Neural cell (in vitro differentiated cells): ENCODE measurements at regions not wholly inside any gene's neighbourhood (a gene's known extent, or its start where the extent isn't known, plus 50 kb on each side); places are given as distances from the start of the nearest gene placed in this dataset.

Experiments used
- CTCF ChIP-seq: fragments of 450-650 bp; IDR thresholded peaks from 2 replicates; pipeline ENCODE4 v1.5.1; 2014; ENCODE audit warnings: antibody characterized with exemption, mild to moderate bottlenecking, moderate library complexity; ENCODE audit not compliant: poor library complexity, severe bottlenecking
- EP300 ChIP-seq: fragments of 450-650 bp; conservative IDR thresholded peaks from 2 replicates; pipeline ENCODE4 v1.6.1; 2014; ENCODE audit warnings: antibody characterized with exemption, mild to moderate bottlenecking, moderate library complexity; ENCODE audit not compliant: poor library complexity, severe bottlenecking
- EZH2 ChIP-seq: fragments of 200-600, 300-800 bp; shearing (Covaris generic), sonication (generic); IDR thresholded peaks from 2 replicates; pipeline ENCODE4 v1.6.1; 2014; ENCODE audit warnings: antibody characterized with exemption, low read length, borderline replicate concordance, mild to moderate bottlenecking; ENCODE audit not compliant: insufficient read depth, poor library complexity, severe bottlenecking
- POLR2AphosphoS5 ChIP-seq: IDR thresholded peaks from 2 replicates; pipeline ENCODE4 v1.6.1; 2012
- RAD21 ChIP-seq: fragments of 450-650 bp; conservative IDR thresholded peaks from 2 replicates; pipeline ENCODE4 v1.6.1; 2014; ENCODE audit warnings: antibody characterized with exemption, mild to moderate bottlenecking, moderate library complexity
- REST ChIP-seq: IDR thresholded peaks from 2 replicates; pipeline ENCODE4 v1.6.1; 2012; ENCODE audit warnings: borderline replicate concordance

- TF ChIP-seq CTCF (no peak), REST (no peak), POLR2AphosphoS5 (no peak), EZH2 (no peak), RAD21 (no peak), EP300 (no peak)
Measured at GRCh38 chr1:175853681-175854080, 110.3 kb upstream of the TNR start.
